IMR-90 (cell line): ENCODE measurements at regions not wholly inside any gene's neighbourhood (a gene's known extent, or its start where the extent isn't known, plus 50 kb on each side); places are given as distances from the start of the nearest gene placed in this dataset.

ENCODE experiments used
- ATAC-seq: fragments of 200-7000 bp; cut with Tn5 transposase; 2 replicates; pipeline ENCODE4 v1.9.1; 2020; ENCODE audit warnings: low read depth, mild to moderate bottlenecking, moderate library complexity
- BruUV-seq: library from RNA; stranded (reverse); fragments of 400-500 nt; replicated peaks from 2 replicates; lab custom pipeline; 2021; lab: Mats Ljungman, UMichigan
- CTCF ChIA-PET: fragments of 300-600 bp; formaldehyde crosslinking; extraction: SDS; loops from one replicate; lab custom pipeline; 2021; ENCODE audit warnings: antibody characterized with exemption; lab: Yijun Ruan, JAX
- POLR2A ChIA-PET: fragments of 300-600 bp; sonication (Branson Sonifier 250); formaldehyde crosslinking; loops from one replicate; lab custom pipeline; 2022; ENCODE audit warnings: antibody characterized with exemption; ENCODE audit not compliant: unreplicated experiment; lab: Charles Lee
- DNase-seq: peaks from one replicate; pipeline ENCODE4 v3.0.0; 2013
- H2AFZ ChIP-seq: replicated peaks from 2 replicates; pipeline ENCODE3; 2013; ENCODE audit warnings: low read length, mild to moderate bottlenecking; ENCODE audit not compliant: poor library complexity
- H2AK5ac ChIP-seq: 2 replicates; pipeline ENCODE4 v1.6.1; 2013; ENCODE audit warnings: low read depth, low read length, inconsistent platforms
- H2AK9ac ChIP-seq: replicated peaks from 2 replicates; pipeline ENCODE3; 2013; ENCODE audit warnings: mild to moderate bottlenecking, low read depth, low read length, moderate library complexity; ENCODE audit not compliant: poor library complexity
- H2BK120ac ChIP-seq: 2 replicates; pipeline ENCODE4 v1.6.1; 2013; ENCODE audit warnings: low read depth, low read length, inconsistent platforms
- H2BK15ac ChIP-seq: 3 replicates; pipeline ENCODE4 v1.6.1; 2013; ENCODE audit warnings: low read depth, low read length, inconsistent platforms
- H2BK20ac ChIP-seq: 2 replicates; pipeline ENCODE4 v1.6.1; 2013; ENCODE audit warnings: low read depth, mild to moderate bottlenecking, inconsistent platforms, low read length, moderate library complexity
- H2BK5ac ChIP-seq: 2 replicates; pipeline ENCODE4 v1.6.1; 2013; ENCODE audit warnings: mild to moderate bottlenecking, low read depth, low read length, inconsistent platforms; ENCODE audit not compliant: poor library complexity, severe bottlenecking
- H3K14ac ChIP-seq: replicated peaks from 2 replicates; pipeline ENCODE4 v1.6.1; 2013; ENCODE audit warnings: low read depth, low read length, inconsistent platforms
- H3K18ac ChIP-seq: 2 replicates; pipeline ENCODE4 v1.6.1; 2013; ENCODE audit warnings: low read depth, low read length, control low read depth
- H3K23ac ChIP-seq: 2 replicates; pipeline ENCODE4 v1.6.1; 2013; ENCODE audit warnings: low read depth, low read length, inconsistent platforms
- H3K27ac ChIP-seq: 2 replicates; pipeline ENCODE4 v1.5.1; 2013; ENCODE audit warnings: mild to moderate bottlenecking, control low read depth, low read length; ENCODE audit not compliant: insufficient read depth
- H3K27me3 ChIP-seq: 2 replicates; pipeline ENCODE4 v1.6.1; 2013; ENCODE audit warnings: low read length; ENCODE audit not compliant: control insufficient read depth, insufficient read depth
- H3K36me3 ChIP-seq: 2 replicates; pipeline ENCODE4 v1.6.1; 2013; ENCODE audit warnings: low read length, mixed read lengths; ENCODE audit not compliant: control insufficient read depth, insufficient read depth
- H3K4ac ChIP-seq: 2 replicates; pipeline ENCODE4 v1.6.1; 2013; ENCODE audit warnings: low read depth, low read length, inconsistent platforms
- H3K4me1 ChIP-seq: 2 replicates; pipeline ENCODE4 v1.6.1; 2013; ENCODE audit warnings: low read length, mixed read lengths; ENCODE audit not compliant: control insufficient read depth, insufficient read depth
- H3K4me2 ChIP-seq: 2 replicates; pipeline ENCODE4 v1.6.1; 2013; ENCODE audit warnings: low read depth, mild to moderate bottlenecking, control low read depth, low read length, moderate library complexity
- H3K4me3 ChIP-seq: 2 replicates; pipeline ENCODE4 v1.5.1; 2013; ENCODE audit warnings: low read depth, mild to moderate bottlenecking, control low read depth, low read length, moderate library complexity; ENCODE audit not compliant: insufficient read depth
- H3K56ac ChIP-seq: 2 replicates; pipeline ENCODE4 v1.6.1; 2013; ENCODE audit warnings: low read length, inconsistent platforms; ENCODE audit not compliant: insufficient read depth; ENCODE audit errors: extremely low read depth
- H3K79me1 ChIP-seq, 2 experiments: 2 replicates each; pipeline ENCODE4 v1.6.1; 2013; ENCODE audit warnings: low read length in 2 of 2, inconsistent platforms in 1 of 2, low read depth in 1 of 2
- H3K9ac ChIP-seq: 2 replicates; pipeline ENCODE4 v1.6.1; 2013; ENCODE audit warnings: low read depth, low read length, control low read depth
- H3K9me1 ChIP-seq: 2 replicates; pipeline ENCODE4 v1.6.1; 2013; ENCODE audit warnings: low read length, inconsistent platforms; ENCODE audit not compliant: insufficient read depth
- H3K9me3 ChIP-seq: 2 replicates; pipeline ENCODE4 v1.6.1; 2013; ENCODE audit warnings: low read length; ENCODE audit not compliant: control insufficient read depth, insufficient read depth
- H4K20me1 ChIP-seq: 2 replicates; pipeline ENCODE4 v1.6.1; 2013; ENCODE audit warnings: low read length, inconsistent platforms; ENCODE audit not compliant: insufficient read depth
- H4K5ac ChIP-seq: 2 replicates; pipeline ENCODE4 v1.6.1; 2013; ENCODE audit warnings: mild to moderate bottlenecking, low read depth, low read length, control low read depth
- H4K8ac ChIP-seq, 2 experiments: 2 replicates each; pipeline ENCODE4 v1.6.1; 2013; ENCODE audit warnings: low read depth in 2 of 2, low read length in 2 of 2, control low read depth in 1 of 2, inconsistent platforms in 1 of 2
- H4K91ac ChIP-seq: 2 replicates; pipeline ENCODE4 v1.6.1; 2013; ENCODE audit warnings: low read depth, low read length, inconsistent platforms; ENCODE audit not compliant: insufficient read depth
- BHLHE40 ChIP-seq: fragments of 150-350 bp; IDR thresholded peaks from 2 replicates; pipeline ENCODE4 v1.6.1; 2016; ENCODE audit warnings: mild to moderate bottlenecking, low read depth, low read length
- CHD1 ChIP-seq: IDR thresholded peaks from 2 replicates; pipeline ENCODE4 v1.6.1; 2012; ENCODE audit warnings: low read depth, low read length, improper control_type of control experiment
- CTCF ChIP-seq: conservative IDR thresholded peaks from 2 replicates; pipeline ENCODE4 v1.5.1; 2012; ENCODE audit warnings: mild to moderate bottlenecking, low read depth, low read length, improper control_type of control experiment
- ELK1 ChIP-seq: fragments of 150-350 bp; IDR thresholded peaks from 2 replicates; pipeline ENCODE4 v1.6.1; 2016; ENCODE audit warnings: low read depth, mild to moderate bottlenecking, low read length, moderate library complexity, borderline replicate concordance
- MAZ ChIP-seq: IDR thresholded peaks from 2 replicates; pipeline ENCODE4 v1.6.1; 2012; ENCODE audit warnings: low read depth, mild to moderate bottlenecking, low read length, improper control_type of control experiment, moderate library complexity, borderline replicate concordance
- NFE2L2 ChIP-seq: fragments of 150-350 bp; IDR thresholded peaks from 2 replicates; pipeline ENCODE4 v1.6.1; 2016; ENCODE audit warnings: low read depth, mild to moderate bottlenecking, low read length
- RAD21 ChIP-seq: IDR thresholded peaks from 2 replicates; pipeline ENCODE4 v1.6.1; 2012; ENCODE audit warnings: low read length, improper control_type of control experiment
- whole genome bisulfite sequencing, 2 experiments: methylation state at CpG; one replicate each; pipeline versions ENCODE4 v1.1.5 to v1.1.7; 2013; ENCODE audit warnings: missing lambda C conversion rate in 2 of 2; ENCODE audit not compliant: insufficient read length in 1 of 2; ENCODE audit errors: extremely low coverage in 2 of 2; 5-methylcytosine and 5-hydroxymethylcytosine counted together
- dilution Hi-C: fragments of 300-500 bp; cut with HindIII; formaldehyde crosslinking; loops from one replicate; pipeline ENCODE4 v1.14.3; 2018; ENCODE audit warnings: low sequenced_read_pairs; ENCODE audit not compliant: unreplicated experiment
- in situ Hi-C: fragments of 300-500 bp; cut with MboI; formaldehyde crosslinking; loops from 3 replicates; pipeline ENCODE4 v1.14.3; 2019; ENCODE audit warnings: low sequenced_read_pairs, inconsistent platforms, mixed read lengths
- intact Hi-C: fragments of 100-400 bp; cut with micrococcal nuclease; formaldehyde crosslinking; loops from 2 replicates; pipeline ENCODE4 v1.10.0; 2022

- no peaks in the 10 kb centered on the region for H3K27me3 ChIP-seq
- H4K91ac ChIP-seq, result no peak overlapping the region
- H3K9me3 ChIP-seq, result no peaks in the 10 kb centered on the region
- dilution Hi-C loops (no loop called here), in situ Hi-C loops (no loop called here), intact Hi-C loops (no loop called here)
- TF ChIP-seq CTCF (no peak), ELK1 (no peak), MAZ (no peak), CHD1 (no peak), RAD21 (no peak), NFE2L2 (no peak), BHLHE40 (no peak)
- no peak overlapping the region for H3K9ac ChIP-seq
- no peak overlapping the region for H3K4ac ChIP-seq
- H4K5ac ChIP-seq, result no peak overlapping the region
- no peak overlapping the region for H3K4me2 ChIP-seq
- no peak overlapping the region for H4K8ac ChIP-seq
- H2AFZ ChIP-seq, result no peak overlapping the region
- H2BK15ac ChIP-seq, result no peak overlapping the region
- ATAC-seq (no peak), DNase-seq (no peak)
- H2BK120ac ChIP-seq, result no peak overlapping the region
- H2AK5ac ChIP-seq, result no peak overlapping the region
- H3K18ac ChIP-seq, result no peak overlapping the region
- H3K14ac ChIP-seq, result no peak overlapping the region
- H3K23ac ChIP-seq, result no peak overlapping the region
- no TSS peak for BruUV-seq
- no peaks in the 10 kb centered on the region for H3K36me3 ChIP-seq
- ChIA-PET CTCF (no interaction called here), POLR2A (no interaction called here)
- H3K79me1 ChIP-seq, result no peaks in the 10 kb centered on the region
- no CpG with 5 or more reads among the region's 1 CpG for WGBS, 2 experiments
- H3K56ac ChIP-seq, result no peak overlapping the region
- no peaks in the 10 kb centered on the region for H3K4me1 ChIP-seq
- no peaks in the 10 kb centered on the region for H3K9me1 ChIP-seq
- no peak overlapping the region for H2BK5ac ChIP-seq
- H4K20me1 ChIP-seq, result no peaks in the 10 kb centered on the region
- H3K27ac ChIP-seq, result no peak overlapping the region
- H3K4me3 ChIP-seq, result no peak overlapping the region
- H2BK20ac ChIP-seq, result no peak overlapping the region
- no peak overlapping the region for H2AK9ac ChIP-seq
Measured at GRCh38 chr9:15059003-15059402, 148.8 kb upstream of the FREM1 start.
